ENCODE measurements at regions not wholly inside any gene's neighbourhood (a gene's known extent, or its start where the extent isn't known, plus 50 kb on each side); places are given as distances from the start of the nearest gene placed in this dataset.

DNA sequence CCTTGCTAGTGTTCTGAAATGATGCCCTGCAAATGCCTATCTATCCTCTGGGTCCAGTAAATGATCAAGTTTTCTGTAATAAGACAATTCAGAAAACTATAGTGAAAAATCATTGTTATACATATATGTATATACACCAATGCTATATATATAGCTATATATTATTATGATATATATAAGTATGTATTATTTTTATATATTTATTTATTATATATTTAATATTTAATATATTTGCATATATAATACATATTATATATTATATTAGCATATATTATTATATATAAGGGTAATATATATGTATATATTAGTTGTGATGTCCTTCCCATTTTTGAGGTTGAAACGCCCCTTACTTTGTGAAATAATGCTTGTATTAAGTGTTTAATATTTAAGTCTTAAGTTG, 181.4 kb upstream of the CACNA2D1 start:
- DNase-seq (ENCODE audit: low spot score), result no peak
- Histone ChIP-seq H3K9ac (ENCODE audit: low read depth in 1 of 2, low read length in 2 of 2) (no peak overlapping the region), H3K4me1 (ENCODE audit: control insufficient read depth in 4 of 4, insufficient read depth in 4 of 4, low read length in 3 of 4) (no peaks in the 10 kb centered on the region), H3K36me3 (ENCODE audit: control insufficient read depth in 4 of 4, insufficient read depth in 3 of 4, low read depth in 1 of 4, low read length in 3 of 4) (no peaks in the 10 kb centered on the region), H3K4me3 (ENCODE audit: low read depth in 1 of 3, low read length in 3 of 3) (no peak overlapping the region), H3K27ac (ENCODE audit: low read depth in 1 of 2, low read length in 2 of 2) (no peak overlapping the region), H3K9me3 (ENCODE audit: control insufficient read depth in 4 of 4, low read length in 3 of 4) (peaks cover 0 to 1% (median 0%) of the 10 kb centered on the region in 4 donors), H3K27me3 (ENCODE audit: control insufficient read depth in 4 of 4, insufficient read depth in 4 of 4, low read length in 3 of 4) (no peaks in the 10 kb centered on the region)
- WGBS, result 76% methylated on average over 1 of the region's 1 CpG
- no peak for TF ChIP-seq FOXA1 (IDR thresholded peaks at IDR 0.05)
- no peak for TF ChIP-seq ZBTB33 (IDR thresholded peaks at IDR 0.05)
- no peak for TF ChIP-seq EGR1 (IDR thresholded peaks at IDR 0.05; ENCODE audit: low read depth in 2 of 2)
- TF ChIP-seq RAD21 (IDR thresholded peaks at IDR 0.05), result no peak
- TF ChIP-seq CTCF (IDR thresholded peaks at IDR 0.05; ENCODE audit: low read depth, low read length, missing input control), result no peak

DNA sequence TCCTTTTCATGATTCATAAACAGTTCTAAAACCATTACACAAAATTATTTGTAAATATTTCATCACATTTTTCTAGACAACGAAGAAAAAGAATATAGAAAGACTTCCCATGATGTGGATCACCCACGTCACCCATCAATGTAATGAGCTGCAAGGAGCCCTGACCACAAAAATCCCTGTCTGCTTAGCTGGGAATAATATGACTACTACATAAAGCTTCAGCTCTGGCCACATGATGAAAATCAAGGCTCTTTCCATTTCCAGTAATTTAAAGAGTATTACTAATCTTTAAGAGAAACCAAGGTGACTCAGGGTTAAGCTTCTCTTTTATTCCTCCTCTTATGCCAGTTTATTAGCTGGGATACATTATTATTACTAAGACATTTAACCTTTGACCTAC, 180.8 kb upstream of the CACNA2D1 start:
- TF ChIP-seq CTCF (IDR thresholded peaks at IDR 0.05; ENCODE audit: low read depth, low read length, missing input control) (no peak), YY1 (IDR thresholded peaks at IDR 0.05) (no peak), FOXA1 (IDR thresholded peaks at IDR 0.05) (no peak), ATF3 (IDR thresholded peaks at IDR 0.05) (no peak), RXRA (IDR thresholded peaks at IDR 0.05) (no peak), EGR1 (IDR thresholded peaks at IDR 0.05; ENCODE audit: low read depth in 2 of 2) (no peak), RAD21 (IDR thresholded peaks at IDR 0.05) (no peak), HNF4A (conservative IDR thresholded peaks at IDR 0.05) (no peak), FOXA2 (IDR thresholded peaks at IDR 0.05) (no peak), NR2F2 (IDR thresholded peaks at IDR 0.05) (no peak), SP1 (IDR thresholded peaks at IDR 0.05) (no peak), MAX (IDR thresholded peaks at IDR 0.05) (no peak), REST (IDR thresholded peaks at IDR 0.05) (no peak), GABPA (IDR thresholded peaks at IDR 0.05 in 1 of 2, conservative IDR thresholded peaks at IDR 0.05 in 1 of 2) (no peak)
- Histone ChIP-seq H3K4me1 (ENCODE audit: control insufficient read depth in 4 of 4, insufficient read depth in 4 of 4, low read length in 3 of 4) (no peaks in the 10 kb centered on the region), H3K27ac (ENCODE audit: low read depth in 1 of 2, low read length in 2 of 2) (no peak overlapping the region), H3K4me3 (ENCODE audit: low read depth in 1 of 3, low read length in 3 of 3) (no peak overlapping the region), H3K27me3 (ENCODE audit: control insufficient read depth in 4 of 4, insufficient read depth in 4 of 4, low read length in 3 of 4) (no peaks in the 10 kb centered on the region), H3K36me3 (ENCODE audit: control insufficient read depth in 4 of 4, insufficient read depth in 3 of 4, low read depth in 1 of 4, low read length in 3 of 4) (no peaks in the 10 kb centered on the region), H3K9me3 (ENCODE audit: control insufficient read depth in 4 of 4, low read length in 3 of 4) (peaks cover 0 to 1% (median 0%) of the 10 kb centered on the region in 4 donors), H3K9ac (ENCODE audit: low read depth in 1 of 2, low read length in 2 of 2) (no peak overlapping the region)
- 69% methylated on average over 2 of the region's 2 CpGs for WGBS
- no peak for DNase-seq (ENCODE audit: low spot score)
